Cardiac muscle cell (in vitro differentiated cells and primary cell): ENCODE measurements at regions not wholly inside any gene's neighbourhood (a gene's known extent, or its start where the extent isn't known, plus 50 kb on each side); places are given as distances from the start of the nearest gene placed in this dataset.
"Not testable (repeated sequence)": the region's sequence is repeated elsewhere in the genome, so short reads cannot be mapped to it uniquely, and the experiment has no call there.

Experiments
- DNase-seq, 2 donors: peaks; one replicate each; pipeline versions ENCODE4 v3.0.0 to v3.0.0-alpha.2; 2010 to 2017; ENCODE audit warnings: low read depth in 1 of 2, low spot score in 1 of 2
- H3K27ac ChIP-seq: fragments of 200-600 bp; sonication (generic); 2 replicates; pipeline ENCODE4 v1.5.1; 2016
- H3K27me3 ChIP-seq: fragments of 200-600 bp; sonication (generic); 2 replicates; pipeline ENCODE4 v1.6.0; 2016; ENCODE audit warnings: control low read depth
- H3K36me3 ChIP-seq: fragments of 200-600 bp; sonication (generic); 2 replicates; pipeline ENCODE4 v1.5.1; 2016; ENCODE audit warnings: control low read depth
- H3K4me1 ChIP-seq: fragments of 200-600 bp; sonication (generic); 2 replicates; pipeline ENCODE4 v1.8.1; 2017; ENCODE audit warnings: low read depth, mild to moderate bottlenecking, mixed run types
- H3K4me3 ChIP-seq: fragments of 200-600 bp; sonication (generic); 2 replicates; pipeline ENCODE4 v1.5.1; 2016; ENCODE audit warnings: mild to moderate bottlenecking
- H3K9me3 ChIP-seq: fragments of 200-600 bp; sonication (generic); 2 replicates; pipeline ENCODE4 v1.5.1; 2017; ENCODE audit warnings: low read depth, mild to moderate bottlenecking, control low read depth
- CTCF ChIP-seq: IDR thresholded peaks from 2 replicates; pipeline ENCODE4 v1.5.1; 2012; ENCODE audit warnings: low read depth, mild to moderate bottlenecking, low read length

- Histone ChIP-seq H3K36me3 (no peaks in the 10 kb centered on the region), H3K27me3 (no peaks in the 10 kb centered on the region), H3K4me3 (no peak overlapping the region), H3K4me1 (no peaks in the 10 kb centered on the region), H3K9me3 (no peaks in the 10 kb centered on the region), H3K27ac (no peak overlapping the region)
- no peak for TF ChIP-seq CTCF
- no peak for DNase-seq
Observed at GRCh38 chr3:107218864-107219269, 158.4 kb upstream of the CCDC54 start.

- H3K4me3 ChIP-seq: no peak overlapping the region
- H3K27ac ChIP-seq: no peak overlapping the region
- no peaks in the 10 kb centered on the region for H3K9me3 ChIP-seq
- H3K4me1 ChIP-seq: no peaks in the 10 kb centered on the region
- H3K36me3 ChIP-seq: no peaks in the 10 kb centered on the region
- DNase-seq: no peak
- no peaks in the 10 kb centered on the region for H3K27me3 ChIP-seq
- no peak for TF ChIP-seq CTCF
Observed at GRCh38 chr3:107220538-107220937, 156.7 kb upstream of the CCDC54 start.

- Histone ChIP-seq H3K4me3 (no peak overlapping the region), H3K9me3 (no peaks in the 10 kb centered on the region), H3K27me3 (no peaks in the 10 kb centered on the region), H3K4me1 (no peaks in the 10 kb centered on the region), H3K27ac (no peak overlapping the region), H3K36me3 (no peaks in the 10 kb centered on the region)
- TF ChIP-seq CTCF: no peak
- DNase-seq: peak in 1 of 2 donors; percentile 72
Observed at GRCh38 chr3:107221856-107222255, 155.4 kb upstream of the CCDC54 start.

GRCh38 chr3:107222907-107223306, 154.3 kb upstream of the CCDC54 start:
- TF ChIP-seq CTCF: no peak
- Histone ChIP-seq H3K36me3 (no peaks in the 10 kb centered on the region), H3K4me1 (no peaks in the 10 kb centered on the region), H3K9me3 (no peaks in the 10 kb centered on the region), H3K27ac (no peak overlapping the region), H3K4me3 (no peak overlapping the region), H3K27me3 (no peaks in the 10 kb centered on the region)
- peak in 1 of 2 donors; percentile 80 for DNase-seq

- Histone ChIP-seq H3K36me3 (no peaks in the 10 kb centered on the region), H3K9me3 (no peaks in the 10 kb centered on the region), H3K4me3 (no peak overlapping the region), H3K27ac (no peak overlapping the region), H3K4me1 (no peaks in the 10 kb centered on the region), H3K27me3 (no peaks in the 10 kb centered on the region)
- no peak for TF ChIP-seq CTCF
- DNase-seq: no peak
Observed at GRCh38 chr3:107224026-107224596, 153.1 kb upstream of the CCDC54 start.

GRCh38 chr3:107227091-107227490, 150.1 kb upstream of the CCDC54 start:
- DNase-seq: no peak
- Histone ChIP-seq H3K9me3 (no peaks in the 10 kb centered on the region), H3K4me1 (no peaks in the 10 kb centered on the region), H3K36me3 (no peaks in the 10 kb centered on the region), H3K27ac (no peak overlapping the region), H3K27me3 (no peaks in the 10 kb centered on the region), H3K4me3 (no peak overlapping the region)
- no peak for TF ChIP-seq CTCF

- not testable (repeated sequence) for H3K27ac ChIP-seq, H3K36me3 ChIP-seq, H3K4me1 ChIP-seq, DNase-seq, H3K9me3 ChIP-seq, H3K27me3 ChIP-seq, H3K4me3 ChIP-seq
Observed at GRCh38 chr3:107233877-107234276, 143.4 kb upstream of the CCDC54 start.
